Kasumi-1 (cell line): ENCODE measurements at regions not wholly inside any gene's neighbourhood (a gene's known extent, or its start where the extent isn't known, plus 50 kb on each side); places are given as distances from the start of the nearest gene placed in this dataset.

Experiments
- DNase-seq, 2 experiments: peaks; one replicate each; lab custom pipeline; 2025; lab: John Stamatoyannopoulos, UW

DNA sequence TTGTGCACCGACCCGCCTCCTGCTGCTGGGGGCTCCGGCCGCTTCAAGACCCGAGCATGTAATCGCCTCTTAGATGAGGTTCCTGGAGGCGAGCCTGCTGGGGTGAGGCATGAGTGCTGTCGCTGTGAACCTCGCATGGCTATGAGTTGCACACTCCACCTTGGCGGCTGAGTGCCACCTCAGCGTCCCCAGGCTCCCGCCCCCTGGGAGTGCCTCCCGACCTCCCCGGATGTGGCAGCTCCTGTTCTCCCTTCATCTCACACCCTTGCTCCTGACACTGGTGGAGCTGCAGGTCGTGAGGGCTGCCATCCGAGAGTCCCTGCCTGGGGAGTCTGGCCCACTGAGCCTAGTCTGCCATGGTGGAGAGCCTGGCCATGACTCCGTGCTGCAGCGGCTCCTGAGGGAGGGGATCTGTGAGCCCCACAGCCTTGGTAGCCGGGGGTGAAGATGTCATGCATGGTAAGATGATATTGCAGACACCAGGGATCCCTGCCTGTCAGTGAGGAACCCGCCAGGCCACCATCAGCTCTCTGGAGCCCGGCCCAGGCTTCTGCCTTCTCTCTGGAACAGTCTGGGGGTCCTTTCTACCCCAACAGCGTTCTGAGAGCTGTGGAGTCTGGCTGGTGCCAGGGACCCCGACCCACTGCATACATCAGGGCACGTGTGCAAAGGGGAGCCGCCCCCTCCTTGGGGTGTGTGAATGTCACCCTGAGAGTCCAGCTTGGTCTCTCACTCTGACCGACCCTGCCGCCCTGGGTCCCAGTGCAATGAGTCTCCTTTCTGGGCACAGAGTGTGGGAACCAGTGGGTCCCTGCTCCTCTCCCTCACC, 61.6 kb upstream of the HS6ST1 start:
- no peak for DNase-seq

DNA sequence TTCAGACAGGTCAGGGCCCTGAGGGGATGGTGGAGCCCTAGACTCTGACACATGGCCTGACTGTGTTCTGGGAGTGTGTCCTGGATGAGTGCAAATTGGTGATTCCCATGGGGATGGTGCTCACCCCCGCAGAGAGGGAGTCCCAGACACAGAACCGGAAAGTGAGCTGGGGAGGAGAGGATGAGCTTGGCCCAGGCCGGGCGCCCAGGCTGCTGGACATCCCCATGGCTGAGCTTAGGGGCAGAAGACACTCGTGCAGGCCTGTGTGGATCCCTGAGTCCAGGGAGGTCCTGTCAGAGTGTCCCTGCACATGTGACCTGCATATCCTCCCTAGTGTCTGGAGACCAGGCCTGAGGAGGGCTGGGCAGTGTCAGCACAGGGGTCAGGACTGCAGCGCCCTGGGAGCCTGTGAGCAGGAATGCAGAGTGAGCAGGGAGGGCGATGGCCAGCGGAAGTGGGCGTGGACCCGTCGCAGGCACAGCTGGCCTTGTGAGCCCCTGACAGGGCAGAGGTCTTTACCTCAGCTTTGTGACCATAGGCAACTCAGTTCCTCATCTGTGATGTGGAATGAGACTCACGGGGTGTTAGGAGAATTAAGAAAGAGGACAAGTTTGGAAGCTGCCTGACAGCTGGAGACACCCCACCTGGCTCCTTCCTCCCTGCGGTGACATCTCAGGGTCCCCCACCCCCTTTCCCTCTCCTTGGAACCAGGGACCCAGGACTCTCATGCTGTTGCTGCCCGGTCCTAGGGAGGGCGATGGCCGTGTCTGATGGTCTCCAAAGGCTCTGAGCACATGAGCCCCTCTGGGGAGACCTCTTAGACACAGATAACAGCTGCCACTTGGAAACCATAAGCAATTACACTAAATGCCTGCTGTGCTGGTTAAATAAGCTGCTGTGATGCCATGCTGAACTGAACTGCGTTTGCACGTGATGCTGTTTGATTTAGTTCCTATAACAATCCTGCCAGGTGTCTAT, 62.6 kb upstream of the HS6ST1 start:
- DNase-seq = no peak

DNA sequence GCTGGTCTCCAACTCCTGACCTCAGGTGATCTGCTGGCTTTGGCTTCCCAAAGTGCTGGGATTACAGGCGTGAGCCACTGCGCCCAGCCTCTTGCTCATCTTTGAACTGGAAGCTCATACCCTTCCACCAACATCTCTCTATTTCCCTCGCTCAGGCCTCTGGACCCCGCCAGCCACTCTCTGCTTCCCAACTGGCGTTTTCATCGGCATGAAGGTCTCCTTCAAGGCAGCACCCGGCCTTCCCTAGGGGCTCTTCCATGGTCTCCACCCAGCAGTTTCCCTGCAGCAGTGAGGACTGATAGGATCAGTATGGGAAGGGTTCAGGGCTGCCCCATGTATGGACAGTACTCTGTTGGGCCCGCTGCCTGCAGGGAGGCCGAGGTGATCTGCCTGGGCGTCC, 65.8 kb upstream of the HS6ST1 start:
- no peak for DNase-seq

DNA sequence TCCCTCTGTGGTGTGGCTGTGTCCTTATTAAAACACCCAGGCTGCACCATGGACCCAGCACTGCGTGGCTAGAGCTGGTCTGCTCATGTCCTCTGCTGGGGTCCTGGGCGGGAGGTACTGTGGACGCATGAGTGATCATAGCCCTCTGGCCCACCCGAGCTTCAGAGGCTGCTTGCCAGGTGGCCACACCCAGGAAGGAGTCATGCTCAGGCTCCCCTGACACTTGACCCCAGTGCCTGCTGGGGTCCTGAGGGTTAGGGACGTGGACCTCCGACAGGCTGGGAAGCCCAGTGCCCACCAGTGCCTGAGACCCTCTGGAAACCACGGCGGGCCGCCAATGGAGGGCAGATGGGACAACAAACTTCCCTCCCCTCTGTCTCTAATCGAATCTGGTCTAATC, 66.3 kb upstream of the HS6ST1 start:
- no peak for DNase-seq

DNA sequence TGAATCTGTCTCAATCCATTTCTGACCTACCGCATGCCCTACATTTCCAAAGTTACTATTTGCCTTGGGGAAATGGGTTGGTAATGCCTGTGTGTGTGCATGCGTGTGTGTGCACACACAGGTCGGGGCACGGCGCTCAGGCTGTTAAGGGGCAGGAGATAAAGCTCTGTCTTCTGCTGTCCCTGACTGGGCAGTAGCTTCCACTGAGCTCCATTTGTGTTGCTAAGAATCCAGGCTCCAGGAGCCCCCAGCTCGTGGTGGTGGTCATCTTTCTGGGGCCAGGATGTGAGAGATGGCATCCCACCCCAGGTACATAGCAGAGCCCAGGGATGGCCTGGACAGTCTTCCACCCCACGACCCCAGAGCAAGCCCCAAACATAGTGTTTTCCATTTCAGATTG, 66.7 kb upstream of the HS6ST1 start:
- DNase-seq = no peak

DNA sequence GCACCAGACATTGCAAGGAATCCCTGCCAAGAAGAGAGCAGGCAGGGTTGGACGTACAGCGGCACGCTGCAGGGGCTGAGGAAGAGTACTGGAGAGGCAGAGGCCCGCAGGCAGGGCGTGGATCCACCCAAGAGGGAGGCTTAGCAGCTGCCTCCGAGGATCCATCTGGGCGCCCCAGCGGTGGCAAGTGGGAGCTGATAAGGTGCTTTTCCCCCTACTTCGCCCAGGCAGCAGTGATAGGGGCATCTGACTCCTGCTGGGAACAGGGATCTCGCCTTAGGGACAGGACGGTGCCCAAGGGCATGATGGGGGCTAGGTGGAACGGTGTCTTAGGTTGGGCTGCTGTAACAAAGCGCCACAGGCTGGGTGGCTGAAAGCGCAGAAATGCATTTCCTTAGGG, 67.4 kb upstream of the HS6ST1 start:
- no peak for DNase-seq

DNA sequence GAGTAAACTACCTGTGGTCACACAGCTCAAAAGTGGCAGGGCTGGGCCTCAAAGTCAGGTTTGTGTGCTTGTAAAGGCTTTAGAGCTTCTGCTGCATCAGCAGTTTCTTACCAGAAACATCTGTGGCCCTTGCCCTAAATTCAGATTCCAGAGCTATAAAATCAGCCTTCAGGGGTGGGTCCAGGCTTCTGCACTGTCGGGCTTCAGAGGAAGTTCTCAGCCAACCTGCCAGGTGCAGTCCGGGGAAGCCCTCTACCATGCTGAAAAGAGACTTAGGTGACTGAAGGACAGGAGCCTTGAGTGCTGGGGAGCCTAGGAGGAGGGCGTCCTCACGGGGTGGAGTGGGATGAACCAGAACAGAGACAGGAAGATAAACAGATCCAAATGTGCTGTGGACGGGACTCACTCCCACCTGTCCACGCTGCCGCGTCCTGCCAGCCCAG, 69.9 kb upstream of the HS6ST1 start:
- DNase-seq = no peak

DNA sequence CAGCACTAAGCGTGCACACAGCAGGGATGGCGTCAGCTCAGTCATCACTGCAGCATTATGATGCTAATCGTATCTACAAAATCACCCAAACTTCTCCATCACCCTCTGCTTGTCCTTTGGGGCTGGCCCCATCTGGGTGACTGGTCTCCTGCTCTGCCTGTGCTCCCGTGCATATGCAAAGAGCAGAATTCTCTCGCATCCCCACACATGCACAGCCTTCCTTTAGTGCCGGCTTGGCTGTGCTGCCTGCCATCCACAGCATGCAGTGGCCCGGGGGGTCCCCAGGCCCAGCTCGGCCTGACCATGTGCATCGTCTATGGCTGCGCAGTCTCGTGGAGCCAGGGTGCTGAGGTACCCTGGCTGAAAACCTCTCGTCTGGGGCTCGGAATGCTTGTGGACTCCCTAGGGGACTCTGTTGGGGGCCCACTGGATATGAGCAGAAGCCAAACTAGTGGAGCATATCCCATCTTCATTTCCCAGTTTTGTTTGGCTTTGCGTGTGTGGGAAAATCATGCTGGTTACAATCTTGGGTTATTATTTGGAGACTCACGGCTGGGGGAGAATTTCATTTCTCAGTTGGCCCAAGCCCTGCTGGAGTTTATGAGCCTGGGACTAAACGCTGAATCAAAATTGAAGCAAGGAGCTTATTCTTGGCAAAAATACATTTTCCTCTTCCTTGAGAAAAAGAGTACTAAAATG, 70.9 kb upstream of the HS6ST1 start:
- no peak for DNase-seq

DNA sequence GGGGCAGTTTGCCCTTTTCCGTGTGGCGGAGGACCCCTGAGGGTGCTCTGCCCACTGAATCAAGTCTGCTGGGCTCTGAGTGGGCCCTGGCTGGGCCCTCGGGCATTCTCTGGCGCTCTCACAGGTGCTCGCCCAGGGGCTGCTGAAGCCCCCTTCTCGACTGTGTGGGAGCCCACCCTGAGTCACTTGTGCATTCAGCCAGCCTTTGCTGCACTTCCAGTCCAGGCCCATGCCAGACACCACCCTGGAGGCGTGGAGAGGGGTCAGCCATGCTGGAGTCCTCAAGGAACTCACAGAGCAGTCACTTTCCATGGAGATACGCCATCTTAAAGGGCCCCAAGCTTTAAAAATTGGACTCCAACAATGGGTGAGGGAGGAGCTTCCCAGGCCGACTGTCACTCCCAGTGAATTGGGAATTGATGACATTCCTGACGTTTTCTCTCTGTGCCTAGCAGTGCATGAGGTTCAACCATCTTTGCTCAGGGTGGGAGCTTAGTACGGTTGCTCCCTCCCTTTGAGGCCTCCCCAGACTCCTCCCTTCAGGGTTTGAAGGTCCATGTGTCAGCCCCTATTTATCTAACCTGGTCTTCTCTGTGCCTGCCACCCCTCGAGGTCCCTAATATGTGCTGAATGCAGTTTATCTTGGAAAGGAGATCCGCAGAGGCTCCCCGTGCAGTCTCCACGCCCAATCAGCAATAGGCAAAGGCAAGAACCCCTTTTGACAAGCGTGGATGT, 71.8 kb upstream of the HS6ST1 start:
- DNase-seq = no peak

DNA sequence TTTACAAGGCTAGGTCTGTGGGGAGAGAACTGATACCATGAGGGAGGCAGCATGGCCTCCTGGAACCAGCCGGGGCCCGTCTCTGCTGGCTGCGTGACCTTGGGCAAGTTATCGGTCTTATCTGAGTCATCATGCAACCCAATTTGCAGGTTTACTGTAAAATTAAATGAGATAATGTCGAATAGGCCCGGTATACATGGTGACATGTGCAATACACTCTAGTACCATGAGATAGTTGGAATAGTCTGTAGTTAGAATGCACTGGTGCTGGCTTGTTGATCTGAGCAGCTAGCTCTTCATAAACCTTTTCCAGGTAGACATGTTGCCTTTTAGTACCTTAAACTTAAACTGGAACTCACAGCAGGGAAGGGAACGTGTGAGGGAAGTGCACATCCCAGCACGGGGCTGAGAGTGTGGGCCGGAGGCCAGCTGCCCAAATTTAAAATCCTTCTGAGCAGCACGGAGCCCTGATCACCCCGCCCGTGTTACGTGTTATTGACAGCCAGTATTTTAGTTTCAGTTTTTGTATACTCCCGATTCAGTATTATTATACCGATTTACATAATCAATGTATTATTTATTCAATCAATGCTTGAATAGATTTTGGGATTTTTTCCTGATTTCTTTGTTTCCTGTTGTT, 72.4 kb upstream of the HS6ST1 start:
- no peak for DNase-seq

DNA sequence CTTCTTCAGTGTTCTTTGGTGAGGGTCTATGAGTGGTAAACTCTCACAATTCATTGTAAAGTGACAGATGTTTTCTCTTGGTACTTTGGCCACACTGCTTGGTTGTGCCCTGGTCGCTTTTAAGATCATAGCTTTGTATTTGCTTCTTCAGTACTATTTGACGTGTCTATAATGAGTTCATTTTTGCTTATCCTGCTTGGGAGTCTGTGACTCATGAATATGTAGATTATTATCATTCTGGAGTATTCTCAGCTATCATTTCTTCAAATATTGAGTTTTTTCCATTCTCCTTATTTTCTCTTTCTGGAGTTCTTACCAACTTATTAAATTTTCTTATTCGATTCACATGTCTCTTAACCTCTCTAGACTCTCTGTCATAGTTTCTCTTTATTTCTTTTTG, 73.0 kb upstream of the HS6ST1 start:
- no peak for DNase-seq

DNA sequence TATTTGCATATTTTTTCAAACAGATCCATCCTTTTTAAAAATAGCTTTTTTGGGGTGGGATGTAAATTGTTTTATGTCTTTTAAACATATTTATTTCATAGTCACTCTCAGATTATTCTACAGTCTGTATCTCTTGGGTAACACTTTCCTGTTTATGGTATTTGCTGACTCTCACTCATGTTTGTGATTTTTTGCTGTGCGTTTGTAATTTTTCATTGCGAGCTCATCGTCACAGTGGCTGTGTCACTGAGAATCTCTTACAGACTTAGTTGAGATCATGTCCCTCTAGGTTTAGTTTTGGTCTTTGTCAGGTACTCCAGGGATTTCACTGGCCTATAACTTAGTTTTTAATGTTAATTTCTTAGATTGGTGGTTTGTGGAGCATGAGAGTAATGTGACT, 73.5 kb upstream of the HS6ST1 start:
- DNase-seq = no peak

DNA sequence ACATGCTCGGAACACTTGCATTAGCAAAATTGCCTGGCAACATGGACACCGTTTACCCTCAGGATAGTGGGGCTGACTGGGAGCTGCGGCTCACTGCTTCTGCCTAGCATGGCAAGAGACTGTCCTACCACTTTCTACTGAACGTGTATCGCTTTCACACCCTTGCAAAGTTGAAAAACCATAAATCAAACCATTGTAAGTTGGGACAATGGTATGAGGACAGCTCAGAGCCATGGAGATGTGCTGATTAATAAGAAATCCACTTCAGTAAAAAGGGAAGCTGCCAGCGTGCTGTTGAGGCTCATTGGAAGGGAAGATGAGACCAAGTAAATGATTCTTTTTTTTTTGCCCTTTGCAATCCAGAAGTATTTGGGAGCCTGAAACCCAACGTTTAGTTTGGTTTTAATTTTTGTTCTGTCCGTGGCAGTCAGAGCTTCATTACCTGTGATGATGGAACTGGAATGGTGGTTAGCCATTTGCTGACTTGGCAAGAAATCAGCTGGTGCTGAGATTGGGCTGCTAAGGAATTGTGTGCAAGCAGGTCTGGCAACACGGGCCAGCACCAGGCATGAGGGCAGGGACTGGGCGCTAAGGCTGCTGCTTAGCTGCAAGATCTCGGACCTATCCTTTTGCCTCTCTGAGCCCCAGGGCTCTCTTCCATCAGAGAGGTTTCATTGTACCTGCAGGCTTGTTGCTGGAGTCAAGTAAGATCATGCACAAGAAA, 75.5 kb upstream of the HS6ST1 start:
- DNase-seq = no peak

DNA sequence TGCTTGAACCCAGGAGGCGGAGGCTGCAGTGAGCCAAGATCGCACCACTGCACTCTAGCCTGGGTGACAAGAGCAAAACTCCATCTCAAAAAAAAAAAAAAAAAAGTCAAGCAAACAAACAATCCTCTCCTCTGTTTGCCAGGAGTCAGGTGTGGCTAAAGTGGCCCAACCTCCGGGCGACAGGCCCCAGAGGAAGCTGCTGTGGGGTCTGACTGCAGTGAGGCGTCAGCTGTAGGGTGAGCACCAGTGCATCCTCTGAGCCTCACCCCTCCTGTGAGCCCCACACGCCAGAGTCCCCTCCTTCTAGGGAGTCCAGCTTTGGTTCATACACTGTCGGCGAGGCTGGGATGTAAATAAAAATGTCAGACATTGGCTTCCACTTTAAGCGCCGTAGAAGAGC, 76.5 kb upstream of the HS6ST1 start:
- no peak for DNase-seq

DNA sequence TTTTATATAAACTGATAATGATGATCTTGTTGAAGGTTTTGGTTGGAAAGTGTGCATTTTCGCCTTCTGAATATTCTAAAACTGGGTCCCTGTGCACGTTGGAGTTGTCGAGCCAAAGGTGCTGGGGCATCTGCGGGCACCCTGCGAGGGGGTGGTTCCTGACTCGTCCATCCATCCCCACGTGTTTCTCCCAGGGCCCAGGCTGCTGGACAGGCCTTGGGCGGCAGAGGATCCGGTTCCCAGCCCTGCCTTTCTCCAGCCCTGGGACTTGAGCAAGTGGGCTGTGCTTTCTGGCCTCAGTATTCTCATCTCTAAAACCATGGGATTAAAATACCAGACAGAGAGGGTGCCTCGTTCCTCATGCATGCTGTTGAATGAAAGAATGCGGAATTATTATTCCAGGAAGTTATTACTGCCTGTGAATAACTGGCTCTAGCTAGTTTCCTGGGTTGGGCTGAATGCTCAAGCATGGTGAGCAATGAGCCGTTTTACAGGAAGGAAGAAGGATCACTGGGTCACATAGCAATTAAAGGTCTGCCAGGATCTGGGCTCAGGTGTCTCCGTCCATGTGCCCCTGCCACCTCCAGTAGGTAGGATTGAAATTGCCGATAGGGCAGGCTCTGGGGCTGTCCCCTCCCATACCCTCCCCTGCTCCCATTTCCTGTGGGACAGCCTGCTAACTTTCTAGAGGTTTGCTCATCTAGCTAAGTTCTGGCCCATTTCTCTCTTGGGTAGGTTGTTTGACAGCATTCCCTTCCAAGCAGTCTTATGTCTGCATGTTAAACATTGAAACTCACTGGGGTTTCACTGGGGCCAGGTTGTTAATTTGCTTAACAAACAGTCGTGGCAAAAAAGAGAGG, 77.2 kb upstream of the HS6ST1 start:
- DNase-seq = no peak

DNA sequence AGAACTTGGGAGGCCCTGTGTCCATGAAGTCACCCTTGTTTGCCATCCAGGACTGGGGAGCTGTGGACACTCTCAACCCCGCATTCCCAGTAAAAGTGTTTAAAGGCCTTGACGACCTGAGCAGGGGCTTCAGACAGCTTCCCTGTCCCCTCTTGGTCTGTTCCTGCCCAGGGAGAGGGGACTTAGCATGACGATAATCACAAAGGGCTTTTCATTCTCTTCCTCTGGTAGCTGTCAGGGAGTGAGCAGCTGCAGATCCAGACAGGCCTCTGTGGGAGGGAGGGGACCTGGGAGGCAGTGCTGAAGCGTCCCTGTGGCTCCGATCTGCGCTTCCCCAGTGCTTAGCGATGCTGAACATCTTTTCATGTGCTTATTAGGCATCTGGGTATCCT, 77.8 kb upstream of the HS6ST1 start:
- no peak for DNase-seq

DNA sequence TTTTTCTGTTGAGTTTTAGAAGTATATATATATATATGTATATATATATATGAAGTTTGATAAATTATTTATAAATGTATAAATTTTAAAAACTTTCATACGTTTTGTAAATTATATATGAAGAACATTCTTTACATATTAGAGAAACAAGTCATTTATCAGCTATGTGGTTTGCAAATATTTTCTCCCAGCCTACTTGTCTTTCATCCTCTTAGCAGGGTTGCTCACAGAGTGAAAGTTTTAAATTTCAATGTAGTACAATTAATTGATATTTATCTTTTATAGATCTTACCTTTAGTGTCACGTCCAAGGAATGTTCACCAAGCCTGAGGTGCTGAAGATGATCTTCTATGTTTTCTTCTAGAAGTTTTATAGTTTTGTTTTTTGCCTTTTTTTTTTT, 78.3 kb upstream of the HS6ST1 start:
- no peak for DNase-seq

DNA sequence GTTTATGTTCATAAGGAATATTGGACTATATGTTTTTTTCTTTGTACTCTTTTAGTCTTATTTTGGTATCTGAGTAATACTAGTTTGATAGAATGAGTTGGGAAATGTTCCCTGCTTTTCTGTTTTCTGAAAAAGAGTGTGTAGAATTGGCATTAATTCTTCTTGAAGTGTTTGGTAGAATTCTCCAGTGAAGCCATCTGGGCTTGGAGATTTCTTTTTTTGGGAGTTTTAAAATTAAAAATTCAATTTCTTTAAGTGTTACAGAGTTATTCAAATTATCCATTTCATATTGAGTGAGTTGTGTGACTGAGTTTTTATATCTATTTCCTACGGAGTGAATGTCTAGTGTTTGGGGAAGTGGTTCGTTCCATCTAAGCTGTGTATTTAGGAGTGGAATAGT, 80.6 kb upstream of the HS6ST1 start:
- DNase-seq = no peak

DNA sequence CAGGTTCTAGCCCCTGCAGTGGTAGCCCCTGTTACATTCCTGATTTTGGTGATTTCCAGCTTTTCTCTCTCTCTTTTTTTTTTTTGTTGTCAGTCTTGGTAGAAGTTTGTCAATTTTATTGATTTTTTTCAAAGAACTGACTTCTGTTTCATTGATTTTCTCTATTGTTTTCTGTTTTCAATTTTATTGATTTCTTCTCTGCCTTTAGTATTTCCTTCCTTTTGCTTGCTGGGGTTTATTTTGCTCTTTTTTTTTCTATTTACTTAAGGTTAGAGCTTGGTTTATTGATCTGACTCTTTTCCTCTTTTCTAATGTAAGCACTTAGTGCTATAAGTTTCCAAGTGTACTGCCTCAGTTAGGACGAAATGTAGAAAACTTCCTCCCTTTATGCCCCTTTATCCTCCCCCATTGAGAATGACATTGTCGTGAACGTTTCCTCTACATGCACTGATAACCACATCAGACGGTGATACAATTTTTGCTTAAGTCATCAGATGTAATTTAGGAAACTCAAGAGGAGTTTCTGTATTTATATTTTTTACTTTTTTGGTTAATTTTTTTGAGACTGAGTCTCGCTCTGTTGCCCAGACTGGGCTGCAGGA, 81.1 kb upstream of the HS6ST1 start:
- no peak for DNase-seq
